Renal cortex interstitium (tissue), 11 donors: ENCODE measurements at regions not wholly inside any gene's neighbourhood (a gene's known extent, or its start where the extent isn't known, plus 50 kb on each side); places are given as distances from the start of the nearest gene placed in this dataset.

ENCODE experiments used
- DNase-seq, 11 donors: peaks; one replicate each; pipeline ENCODE4 v3.0.0-alpha.2; 2013; ENCODE audit warnings: low read depth in 9 of 11, low spot score in 4 of 11; ENCODE audit errors: extremely low read depth in 1 of 11

- DNase-seq, result no peak
Observed at GRCh38 chr14:104519721-104520120, 59.8 kb upstream of the C14orf180 start.

- DNase-seq, result no peak
Observed at GRCh38 chr14:104520620-104521410, 58.7 kb upstream of the C14orf180 start.

GRCh38 chr14:104521816-104522745 lies 57.5 kb upstream of the C14orf180 start:
- no peak for DNase-seq

- DNase-seq, result no peak
Observed at GRCh38 chr14:104522926-104523545, 56.5 kb upstream of the C14orf180 start.

GRCh38 chr14:104523546-104523935 lies 56.0 kb upstream of the C14orf180 start:
- no peak for DNase-seq

- DNase-seq, result no peak
Observed at GRCh38 chr14:104524726-104525125, 54.8 kb upstream of the C14orf180 start.

GRCh38 chr14:104526723-104527645 lies 52.6 kb upstream of the C14orf180 start:
- no peak for DNase-seq

GRCh38 chr14:104527857-104528459 lies 51.6 kb upstream of the C14orf180 start:
- no peak for DNase-seq

GRCh38 chr14:104528496-104528895 lies 51.1 kb upstream of the C14orf180 start:
- DNase-seq, result no peak
